ENCODE measurements at regions not wholly inside any gene's neighbourhood (a gene's known extent, or its start where the extent isn't known, plus 50 kb on each side); places are given as distances from the start of the nearest gene placed in this dataset.

DNA sequence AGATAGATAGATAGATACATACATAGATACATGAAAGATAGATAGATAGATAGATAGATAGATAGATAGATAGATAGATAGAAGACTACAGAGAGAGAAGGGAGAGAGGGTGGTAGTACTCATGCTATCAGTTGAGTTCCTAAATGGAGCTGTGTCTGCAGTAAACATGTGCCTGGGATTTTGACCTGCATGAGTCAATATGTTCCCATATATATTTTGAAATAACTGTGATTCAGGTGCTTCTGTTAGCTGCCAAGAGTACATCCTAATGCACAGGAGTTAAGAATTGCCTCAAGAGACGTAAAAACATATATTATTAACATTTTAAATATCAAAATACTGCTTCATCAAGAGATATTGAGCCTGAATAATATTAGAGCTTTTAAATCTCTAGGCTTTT lies 379.4 kb downstream of the GRXCR1 start:
- TF ChIP-seq CTCF (conservative IDR thresholded peaks at IDR 0.05; ENCODE audit: low read depth in 2 of 2) (no peak), JUNB (IDR thresholded peaks at IDR 0.05; ENCODE audit: unreplicated experiment) (no peak), EZH2 (IDR thresholded peaks at IDR 0.05; ENCODE audit: low read depth, unreplicated experiment) (no peak), STAT1 (IDR thresholded peaks at IDR 0.05; ENCODE audit: unreplicated experiment) (no peak), REST (IDR thresholded peaks at IDR 0.05; ENCODE audit: unreplicated experiment) (no peak), POLR2AphosphoS5 (IDR thresholded peaks at IDR 0.05; ENCODE audit: low read depth) (no peak), EZH2phosphoT487 (IDR thresholded peaks at IDR 0.05; ENCODE audit: unreplicated experiment) (no peak)
- TF ChIP-seq, protein P1, sequence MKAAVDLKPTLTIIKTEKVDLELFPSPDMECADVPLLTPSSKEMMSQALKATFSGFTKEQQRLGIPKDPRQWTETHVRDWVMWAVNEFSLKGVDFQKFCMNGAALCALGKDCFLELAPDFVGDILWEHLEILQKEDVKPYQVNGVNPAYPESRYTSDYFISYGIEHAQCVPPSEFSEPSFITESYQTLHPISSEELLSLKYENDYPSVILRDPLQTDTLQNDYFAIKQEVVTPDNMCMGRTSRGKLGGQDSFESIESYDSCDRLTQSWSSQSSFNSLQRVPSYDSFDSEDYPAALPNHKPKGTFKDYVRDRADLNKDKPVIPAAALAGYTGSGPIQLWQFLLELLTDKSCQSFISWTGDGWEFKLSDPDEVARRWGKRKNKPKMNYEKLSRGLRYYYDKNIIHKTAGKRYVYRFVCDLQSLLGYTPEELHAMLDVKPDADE (IDR thresholded peaks at IDR 0.05), result no peak

All from GM23338 (cell line).